Embryonic facial prominence (tissue), 1 donor: ENCODE measurements at regions not wholly inside any gene's neighbourhood (a gene's known extent, or its start where the extent isn't known, plus 50 kb on each side); places are given as distances from the start of the nearest gene placed in this dataset.

Experiments
- DNase-seq: peaks from one replicate; pipeline ENCODE4 v3.0.0-alpha.2; 2016; ENCODE audit errors: extremely low spot score

DNA sequence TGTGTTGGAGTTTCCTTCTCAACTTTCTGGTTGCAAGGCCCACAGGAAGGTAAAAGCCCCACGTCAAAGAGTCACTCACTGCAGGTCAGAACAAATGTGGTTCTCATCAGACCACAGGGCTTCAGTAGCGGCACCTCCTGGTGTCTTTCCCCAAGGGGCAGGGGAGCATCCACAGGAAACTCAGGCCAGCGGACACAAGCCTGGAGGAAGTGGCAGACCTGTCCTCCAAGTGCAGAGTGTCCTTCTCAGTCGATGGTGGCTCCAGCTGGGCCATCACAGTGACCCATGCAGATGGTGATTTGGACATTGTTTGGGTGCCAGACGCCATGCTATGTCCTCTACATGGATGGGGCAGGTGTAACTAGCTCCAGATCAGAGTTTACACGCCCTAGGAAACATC, 84.9 kb downstream of the ACKR3 start:
- no peak for DNase-seq

DNA sequence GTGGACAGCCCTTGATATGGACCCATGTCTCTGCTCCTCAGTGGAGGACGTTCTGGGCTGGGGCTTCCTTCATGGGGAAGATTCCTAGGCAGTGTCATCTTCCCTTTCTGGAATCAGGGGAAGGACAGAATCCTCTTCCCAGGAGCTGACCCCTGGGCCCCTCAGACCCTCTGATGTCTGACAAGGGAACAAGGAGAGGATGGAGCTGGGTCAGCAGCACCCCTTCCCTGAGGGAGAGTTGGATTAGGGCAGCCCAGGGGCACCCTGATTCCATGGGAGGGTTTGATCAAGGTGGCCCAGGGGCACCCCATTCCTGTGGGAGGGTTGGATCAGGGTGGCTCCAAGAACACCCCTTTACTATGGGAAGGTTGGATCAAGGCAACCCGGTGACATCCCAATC, 86.5 kb downstream of the ACKR3 start:
- no peak for DNase-seq

DNA sequence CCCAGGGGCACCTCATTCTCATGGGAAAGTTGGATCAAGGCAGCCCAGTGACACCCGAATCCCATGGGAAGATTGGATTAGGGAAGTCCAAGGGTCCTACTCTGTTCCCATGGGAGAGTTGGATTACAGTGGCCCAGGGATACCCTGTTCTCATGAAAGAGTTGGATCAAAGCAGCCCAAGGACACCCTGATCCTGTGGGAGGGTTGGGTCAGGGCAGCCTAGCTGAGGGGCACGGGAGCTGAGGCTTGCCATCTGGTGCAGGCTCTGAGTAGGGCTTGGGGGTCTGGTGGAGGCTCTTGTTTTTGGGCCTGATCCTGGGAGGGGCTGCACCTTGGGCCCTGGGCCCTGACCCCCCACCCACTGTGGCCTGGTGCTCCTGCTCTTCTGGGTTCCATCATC, 87.1 kb downstream of the ACKR3 start:
- DNase-seq, result no peak

DNA sequence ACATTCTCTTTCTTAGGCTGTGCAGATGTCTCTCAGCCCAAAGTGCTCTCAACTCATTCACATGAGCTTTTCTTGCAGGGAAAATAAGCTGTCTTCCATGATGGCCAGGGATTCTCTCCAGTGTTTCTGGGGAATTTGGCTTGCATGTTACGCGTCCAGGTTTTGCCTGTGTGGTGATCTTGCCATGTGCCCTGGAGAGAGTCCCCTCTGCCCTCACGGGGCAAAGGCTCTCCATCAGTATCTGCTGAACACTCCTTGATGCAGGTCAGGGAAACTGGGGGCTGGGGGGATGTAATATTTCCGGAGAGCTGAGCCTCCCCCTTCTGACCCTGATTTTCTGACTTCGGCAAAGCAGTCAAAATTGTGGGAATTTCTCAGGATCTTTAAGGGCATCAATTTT, 87.6 kb downstream of the ACKR3 start:
- no peak for DNase-seq

DNA sequence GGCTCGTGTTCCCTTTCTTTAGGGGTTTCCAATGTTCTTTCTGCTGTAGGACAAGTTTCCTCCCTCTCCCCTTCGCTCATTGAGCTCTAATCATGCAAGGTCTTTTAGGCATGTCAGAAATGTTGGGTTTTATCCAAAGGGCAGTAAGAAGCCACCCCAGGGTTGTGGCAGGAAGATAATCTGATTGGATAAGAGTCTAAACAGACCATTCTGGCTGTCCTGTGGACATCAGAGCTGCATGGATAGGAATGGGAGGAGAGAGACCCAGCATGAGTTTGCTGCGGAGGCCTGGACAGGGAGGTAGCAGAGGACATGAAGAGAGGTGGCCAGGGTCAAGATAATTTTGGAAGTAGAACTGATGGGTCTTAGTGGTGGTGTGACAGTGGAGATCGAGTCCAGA, 88.2 kb downstream of the ACKR3 start:
- DNase-seq, result no peak

DNA sequence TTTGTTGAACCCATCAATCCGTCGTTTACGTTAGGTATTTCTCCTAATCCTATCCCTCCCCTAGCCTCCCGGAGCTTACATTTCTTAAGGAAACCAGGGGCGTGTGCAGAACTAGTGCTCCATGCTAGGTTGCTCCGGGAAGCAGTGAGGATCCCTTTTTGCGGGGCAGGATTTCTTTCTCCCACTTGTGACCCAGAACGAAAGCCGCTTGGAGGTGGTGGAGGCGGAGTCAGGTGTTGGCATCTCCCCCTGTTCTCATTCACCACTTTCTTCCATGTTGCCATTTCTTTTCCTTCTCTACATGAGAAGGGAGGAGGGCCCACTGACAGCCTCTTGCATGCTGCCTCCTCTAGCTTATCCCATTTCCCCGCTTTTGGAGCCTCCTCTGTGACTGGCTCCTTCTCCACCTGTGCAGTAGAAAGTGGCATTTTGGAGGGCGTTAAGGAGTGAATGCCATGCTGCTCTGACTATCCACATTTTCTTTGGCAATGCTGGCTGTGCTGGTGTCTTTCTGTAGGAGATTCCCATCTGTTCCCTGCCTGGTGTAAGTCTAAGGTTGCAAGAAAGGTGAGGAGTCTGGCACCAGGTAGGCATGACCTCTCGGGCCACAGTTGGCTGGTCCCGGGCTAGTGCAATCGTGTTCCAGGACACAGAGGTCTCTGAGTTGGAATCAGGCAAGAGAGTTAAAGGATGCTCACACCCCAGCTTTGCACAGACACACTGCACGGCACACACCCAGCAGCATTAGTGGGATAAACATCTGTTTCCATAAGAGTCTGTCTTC, 89.5 kb downstream of the ACKR3 start:
- no peak for DNase-seq

DNA sequence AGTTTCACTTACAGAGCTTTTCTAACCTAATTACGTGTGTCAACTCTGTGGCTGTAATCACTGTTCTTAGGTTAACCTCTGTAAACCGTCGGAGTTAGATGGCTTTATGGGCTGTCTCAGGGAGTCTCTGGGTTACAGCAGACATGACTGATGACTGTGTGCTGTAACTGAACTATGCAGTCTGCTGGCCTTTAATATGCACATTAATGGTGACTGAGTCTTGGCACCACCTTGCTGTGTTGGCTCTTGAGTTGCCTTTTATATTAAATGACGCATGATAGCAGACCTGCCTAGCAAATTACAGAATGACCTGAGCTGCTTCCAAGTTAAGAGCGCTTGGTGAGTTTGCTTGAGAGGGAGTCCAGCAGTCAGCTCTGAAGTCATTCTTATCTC, 90.1 kb downstream of the ACKR3 start:
- no peak for DNase-seq

DNA sequence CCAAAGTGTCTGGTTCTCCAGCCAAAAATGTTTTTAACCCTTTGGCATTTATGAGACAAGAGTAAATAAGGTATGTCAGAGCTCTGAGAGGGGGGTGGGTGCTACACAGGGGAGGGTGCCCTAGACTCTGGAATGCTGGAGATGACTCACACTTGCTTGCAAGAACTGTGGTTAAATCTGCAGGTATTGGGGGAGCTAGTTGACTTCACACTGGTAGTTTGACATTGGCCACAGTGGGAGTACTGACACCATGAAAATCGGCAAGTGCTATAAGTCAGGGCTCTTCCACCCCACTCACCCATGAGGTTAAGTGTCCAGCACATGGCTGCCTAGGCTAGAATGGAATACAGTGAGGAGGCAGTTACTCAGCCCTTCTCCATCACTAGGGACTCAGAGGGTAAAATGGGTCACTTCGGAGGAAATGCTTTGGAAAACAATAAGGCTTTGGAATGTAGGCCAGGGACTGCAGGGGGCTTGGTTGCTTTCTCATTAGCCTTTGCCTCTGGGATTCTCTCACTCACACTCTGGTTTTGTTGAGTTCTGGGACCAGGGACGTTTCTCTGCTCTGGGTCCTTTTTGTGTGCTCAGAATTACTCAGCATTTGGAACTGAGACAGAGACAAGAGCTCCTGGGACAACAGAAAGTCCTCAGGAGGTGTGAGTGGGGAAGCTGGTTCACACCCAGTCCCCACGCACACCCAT, 91.6 kb downstream of the ACKR3 start:
- no peak for DNase-seq

DNA sequence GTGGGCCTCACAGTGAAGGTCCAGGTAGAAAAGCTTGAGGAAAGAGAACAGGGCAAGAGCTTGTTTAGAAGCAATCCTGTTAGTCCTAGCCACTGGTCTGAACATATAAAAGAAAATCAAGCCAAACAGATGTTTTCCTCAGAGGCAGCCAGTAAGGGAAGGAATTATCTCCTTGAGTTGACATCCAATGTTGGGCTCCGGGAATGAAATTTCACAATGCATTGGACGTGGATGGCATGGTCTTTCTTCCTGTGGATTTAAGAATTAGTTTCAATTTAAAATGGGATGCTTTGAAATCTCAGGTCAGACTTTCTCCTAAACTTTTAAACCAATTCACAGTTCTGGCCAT, 92.1 kb downstream of the ACKR3 start:
- DNase-seq, result no peak

DNA sequence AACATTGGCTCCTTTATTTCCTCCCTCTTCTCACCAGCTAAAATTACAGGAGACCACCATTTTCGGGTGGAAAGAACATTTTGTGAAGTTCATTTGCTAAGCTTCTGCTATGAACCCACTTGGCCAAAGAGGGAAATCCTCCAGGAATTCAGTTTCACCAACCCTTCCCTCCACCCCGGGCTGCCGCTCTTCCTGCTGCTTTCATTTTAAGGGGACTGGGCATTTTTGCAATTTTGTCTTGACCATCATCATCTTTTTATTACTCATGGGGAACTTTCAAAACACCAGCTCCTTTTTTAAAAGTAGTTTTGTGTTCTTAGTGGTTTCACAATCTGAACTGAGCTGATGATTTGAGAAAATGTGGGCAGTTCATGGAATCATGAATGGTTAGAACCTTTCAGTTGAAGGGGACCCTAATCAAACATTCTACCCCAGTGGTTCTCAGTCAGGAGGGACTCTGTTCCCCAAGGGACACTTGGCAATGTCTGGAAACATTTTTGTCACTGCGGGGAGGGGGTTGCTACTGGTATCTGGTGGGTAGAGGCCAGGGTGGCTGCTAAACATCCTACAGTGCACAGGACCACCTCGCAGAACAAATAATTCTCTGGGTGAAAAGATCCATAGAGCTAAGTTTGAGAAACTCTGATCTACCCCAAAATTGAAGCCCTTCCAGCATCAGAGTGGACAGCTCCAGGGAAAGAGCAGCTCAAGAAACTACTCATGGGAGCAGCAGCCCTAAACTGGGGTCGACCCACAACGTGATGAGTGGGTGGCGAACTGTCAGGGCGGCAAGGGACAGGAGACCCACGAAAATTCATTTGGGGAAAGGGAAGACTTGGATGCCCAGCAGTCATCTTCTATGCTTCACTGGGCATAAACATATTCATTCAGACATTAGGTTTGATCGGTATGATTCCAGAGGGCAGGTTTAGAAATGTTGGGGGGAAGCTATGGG, 92.9 kb downstream of the ACKR3 start:
- no peak for DNase-seq

DNA sequence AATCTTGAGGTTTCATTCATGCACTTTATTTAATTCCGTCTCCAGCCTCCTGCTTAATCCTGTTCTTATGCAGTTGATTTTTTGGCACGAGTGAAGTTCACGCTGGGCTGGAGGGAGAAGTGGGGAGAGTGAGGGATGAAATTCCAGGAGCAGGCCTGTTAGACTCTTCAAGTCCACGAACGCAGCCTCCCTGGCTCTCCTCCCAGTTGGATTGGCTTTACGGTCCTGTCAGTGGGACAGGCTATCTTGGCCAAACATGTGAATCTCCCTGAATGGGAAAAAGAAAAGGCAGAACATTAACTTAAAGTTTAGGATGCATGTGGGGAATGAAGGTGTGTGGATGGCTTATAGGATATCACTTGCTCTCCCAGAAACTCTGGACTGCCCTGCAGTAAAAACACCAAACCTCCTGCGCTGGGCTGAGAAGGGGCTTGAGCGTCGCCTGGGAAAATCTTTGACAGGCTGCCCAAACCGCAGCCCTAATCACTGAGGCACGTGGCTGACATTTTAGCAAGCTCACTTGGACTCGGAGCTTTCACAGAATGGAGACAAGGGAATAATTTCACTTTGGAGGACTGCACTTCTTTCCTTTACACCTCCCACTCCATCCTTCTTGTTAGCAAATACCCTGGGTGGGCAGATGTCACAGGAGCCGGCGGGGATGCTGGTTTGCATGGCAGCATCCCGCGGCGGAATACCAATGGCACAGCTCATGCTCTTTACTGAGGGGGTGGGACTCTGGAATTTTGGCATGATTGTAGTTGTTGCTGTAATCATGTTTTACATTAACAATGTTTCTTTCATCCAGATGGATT, 93.9 kb downstream of the ACKR3 start:
- DNase-seq, result peak; percentile 63

DNA sequence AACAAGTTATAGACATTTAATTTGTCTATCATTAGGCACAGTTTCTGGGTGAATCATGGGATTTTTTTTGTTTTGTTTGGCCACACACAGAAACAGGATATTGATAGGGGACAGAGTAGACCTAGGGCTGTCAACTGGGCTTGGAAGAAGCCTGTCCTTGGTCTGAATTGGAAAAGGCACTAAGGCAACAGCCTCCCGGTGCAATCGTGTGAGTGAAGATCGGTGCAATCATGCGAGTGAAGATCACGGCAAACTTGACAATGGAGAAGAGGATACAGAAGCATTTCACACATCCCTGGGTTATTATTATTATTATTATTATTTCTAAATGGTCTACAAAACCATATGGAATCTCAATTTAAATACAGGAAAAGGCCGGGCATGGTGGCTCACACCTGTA, 94.5 kb downstream of the ACKR3 start:
- DNase-seq, result no peak

DNA sequence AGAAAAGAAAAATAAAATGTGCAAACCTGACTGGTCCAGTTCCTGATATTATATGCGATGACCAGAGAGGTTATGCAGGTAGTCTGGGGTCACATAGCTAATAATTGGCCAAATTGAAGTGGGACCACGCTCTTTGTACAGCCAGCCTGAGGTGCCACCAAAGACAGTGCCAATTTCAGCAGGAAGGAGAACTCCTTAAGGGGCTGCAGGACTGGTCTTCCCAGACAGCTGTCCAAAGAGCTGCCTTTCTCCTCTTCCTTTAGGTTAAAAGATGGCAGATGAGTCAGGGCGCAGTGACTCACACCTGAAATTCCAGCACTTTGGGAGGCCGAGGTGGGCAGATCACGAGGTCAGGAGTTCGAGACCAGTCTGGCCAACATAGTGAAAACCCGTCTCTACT, 95.5 kb downstream of the ACKR3 start:
- no peak for DNase-seq

DNA sequence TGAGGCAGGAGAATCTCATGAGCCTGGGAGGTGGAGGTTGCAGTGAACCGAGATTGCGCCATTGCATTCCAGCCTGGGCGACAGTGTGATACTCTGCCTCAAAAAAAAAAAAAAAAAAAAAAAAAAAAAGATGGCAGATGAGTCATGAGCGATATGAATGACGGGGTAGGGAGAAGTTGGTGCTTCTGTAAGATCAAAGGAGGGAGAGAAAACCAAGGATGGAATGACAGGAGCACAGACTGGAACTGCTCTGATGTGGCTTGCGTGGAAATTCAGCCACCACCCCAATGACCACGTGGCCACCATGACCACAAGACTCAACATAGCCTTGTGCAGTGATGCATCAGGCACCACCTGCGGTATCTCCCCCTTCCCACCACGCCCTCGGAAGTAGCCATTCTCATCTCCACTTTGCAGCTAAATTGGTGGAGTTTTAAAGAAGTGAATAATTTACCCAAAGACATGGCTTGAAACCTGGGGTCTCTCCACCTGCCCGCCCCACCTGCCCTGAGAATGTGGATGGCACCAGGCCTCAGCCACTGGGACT, 96.0 kb downstream of the ACKR3 start:
- no peak for DNase-seq

DNA sequence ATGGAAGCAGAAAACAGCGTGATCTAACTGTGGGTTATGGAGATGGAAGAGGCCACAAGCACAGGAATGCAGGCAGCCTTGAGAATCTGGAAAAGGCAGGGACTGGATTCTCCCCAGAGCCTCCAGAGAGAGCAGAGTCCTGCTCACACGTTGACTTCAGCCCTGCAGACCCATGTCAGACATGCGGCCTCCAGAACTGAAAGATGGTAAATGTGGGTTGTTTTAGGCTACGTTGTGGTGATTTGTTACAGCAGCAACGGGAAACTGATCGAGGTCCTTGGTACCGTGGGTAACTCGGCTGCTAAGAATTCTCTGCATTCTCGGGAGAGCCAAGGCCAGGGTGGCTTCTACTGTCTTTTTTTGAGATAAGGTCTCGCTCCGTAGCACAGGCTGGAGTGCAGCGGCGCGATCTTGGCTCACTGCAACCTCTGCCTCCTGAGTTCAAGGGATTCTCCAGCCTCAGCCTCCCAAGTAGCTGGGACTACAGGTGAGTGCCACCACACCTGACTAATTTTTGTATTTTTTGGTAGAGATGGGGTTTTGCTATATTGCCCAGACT, 97.1 kb downstream of the ACKR3 start:
- no peak for DNase-seq

DNA sequence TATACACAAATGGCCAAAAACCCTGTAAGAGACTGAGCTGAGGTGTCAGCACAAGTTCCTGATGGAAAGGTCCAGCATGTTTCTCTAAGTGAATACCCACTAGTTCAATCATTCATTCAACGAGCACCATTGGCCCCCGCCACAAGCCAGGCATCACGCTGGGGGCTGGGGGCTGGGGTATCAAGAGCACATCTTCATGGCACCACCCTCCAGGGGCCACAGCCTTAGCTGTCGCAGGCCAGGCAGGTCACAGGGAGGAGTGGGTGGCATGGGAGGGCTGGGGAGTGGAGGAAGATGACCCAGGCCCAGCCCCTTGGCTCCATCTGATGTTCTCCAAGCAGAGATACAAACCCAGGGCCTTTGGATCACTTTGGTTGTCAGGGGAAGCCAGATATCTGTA, 97.9 kb downstream of the ACKR3 start:
- no peak for DNase-seq

DNA sequence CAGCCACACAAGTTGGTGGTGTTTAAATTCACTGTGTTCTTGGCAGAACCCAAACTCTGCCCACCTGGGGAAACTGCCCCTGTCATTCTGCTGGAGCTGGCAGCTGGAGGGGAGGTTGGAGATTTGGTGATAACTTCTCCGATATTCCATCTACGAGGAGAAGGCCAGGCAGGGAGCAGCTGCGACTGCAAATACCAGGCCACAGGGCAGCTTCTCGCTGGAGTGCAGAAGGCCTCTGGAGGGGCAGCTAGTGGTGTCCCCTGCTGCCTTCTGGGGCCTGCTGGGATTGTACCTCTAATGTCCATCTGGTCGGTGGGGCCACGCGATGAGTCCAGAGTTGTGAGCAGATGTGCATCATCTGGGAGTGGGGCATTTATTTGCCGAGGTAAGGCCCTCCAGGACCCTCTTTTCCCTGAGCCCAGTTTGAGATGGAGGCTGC, 98.9 kb downstream of the ACKR3 start:
- no peak for DNase-seq

DNA sequence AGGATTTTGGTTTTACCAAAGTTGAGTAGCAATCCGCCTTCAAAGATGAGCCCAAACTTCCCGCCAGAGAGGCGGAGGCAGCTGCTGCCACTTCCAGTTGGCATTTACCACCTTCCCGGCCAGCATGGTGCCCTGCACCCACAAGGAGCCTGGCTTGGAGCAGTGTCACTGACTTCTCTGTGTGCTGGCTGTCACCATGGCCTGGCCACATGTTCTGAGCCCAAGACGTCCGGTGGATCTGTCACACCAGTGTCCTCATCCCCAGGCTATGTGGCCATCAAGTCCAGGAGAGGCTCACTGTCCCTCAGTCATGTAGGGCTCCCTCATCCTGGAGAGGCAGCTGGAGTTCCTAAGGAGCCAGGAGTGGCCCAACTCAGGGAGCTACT, 100.6 kb downstream of the ACKR3 start:
- no peak for DNase-seq

DNA sequence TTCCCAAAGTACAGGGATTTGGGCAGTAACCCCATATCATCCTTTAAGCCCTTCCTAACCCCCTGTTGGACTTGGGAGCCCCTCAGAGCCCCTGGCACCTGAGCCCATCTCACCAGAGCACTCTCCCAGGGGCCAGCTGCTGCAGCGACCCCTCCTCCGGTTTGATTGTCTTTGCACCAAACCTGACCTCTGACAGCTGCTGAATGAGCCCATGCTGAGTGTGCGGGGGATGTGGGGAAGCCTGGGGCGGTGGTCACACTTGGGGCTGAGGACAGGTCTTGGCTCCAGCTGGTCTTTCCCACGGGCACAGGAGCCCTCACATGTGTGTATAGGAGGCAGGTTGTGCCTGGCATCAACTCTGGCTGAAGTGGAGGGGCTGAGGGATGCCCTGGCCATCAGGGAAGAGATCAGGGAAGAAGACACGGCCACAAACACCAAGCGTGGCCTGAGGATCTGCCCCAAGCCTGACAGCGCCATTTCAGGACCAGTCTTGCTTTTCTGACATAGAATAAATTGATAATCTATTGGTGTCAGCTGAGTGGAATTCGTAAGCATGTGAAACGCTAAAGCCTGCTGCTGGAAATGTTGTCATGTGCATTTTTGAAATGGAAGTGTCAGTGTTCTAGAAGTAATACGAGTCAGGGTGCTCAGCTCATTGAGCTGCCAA, 102.4 kb downstream of the ACKR3 start:
- DNase-seq, result no peak

DNA sequence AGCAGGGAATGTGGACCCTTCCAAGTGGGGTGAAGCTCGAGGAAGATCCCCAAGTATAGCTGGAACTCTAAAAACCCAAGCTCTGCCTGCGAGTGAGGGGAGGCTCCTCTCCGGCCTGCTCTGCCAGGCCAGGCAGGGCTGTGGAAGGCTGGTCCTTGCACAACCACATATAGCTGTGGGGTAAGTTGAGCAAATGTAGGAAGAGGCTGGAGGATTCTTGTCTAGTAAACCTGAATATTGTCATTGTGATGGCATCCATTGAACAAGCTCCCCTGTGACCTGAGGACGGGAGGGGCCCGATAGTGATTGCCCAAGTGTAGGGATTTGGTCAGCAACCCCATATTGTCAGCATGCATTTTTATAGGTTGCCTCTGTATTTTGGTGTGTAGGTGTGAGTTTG, 103.0 kb downstream of the ACKR3 start:
- no peak for DNase-seq
